GM12873 (cell line): ENCODE measurements at regions not wholly inside any gene's neighbourhood (a gene's known extent, or its start where the extent isn't known, plus 50 kb on each side); places are given as distances from the start of the nearest gene placed in this dataset.

ENCODE experiments used
- CTCF ChIP-seq: IDR thresholded peaks from 2 replicates; pipeline ENCODE4 v1.5.1; 2012; ENCODE audit warnings: low read depth, mild to moderate bottlenecking, moderate library complexity, low read length, control low read depth; ENCODE audit not compliant: insufficient read depth; ENCODE audit errors: missing control alignments

GRCh38 chr2:77578354-77578753, 56.2 kb upstream of the LRRTM4 start:
- TF ChIP-seq CTCF: no peak

- TF ChIP-seq CTCF: no peak
Measured at GRCh38 chr2:77579076-77579769, 57.0 kb upstream of the LRRTM4 start.

- TF ChIP-seq CTCF: no peak
Measured at GRCh38 chr2:77588438-77588837, 66.3 kb upstream of the LRRTM4 start.

GRCh38 chr2:77590298-77590917, 68.2 kb upstream of the LRRTM4 start:
- no peak for TF ChIP-seq CTCF

GRCh38 chr2:77602771-77603170, 80.6 kb upstream of the LRRTM4 start:
- TF ChIP-seq CTCF: no peak

GRCh38 chr2:77604953-77605929, 83.1 kb upstream of the LRRTM4 start:
- no peak for TF ChIP-seq CTCF

GRCh38 chr2:77608510-77608909, 86.3 kb upstream of the LRRTM4 start:
- TF ChIP-seq CTCF: no peak
